AG09309 (cell line): ENCODE measurements at regions not wholly inside any gene's neighbourhood (a gene's known extent, or its start where the extent isn't known, plus 50 kb on each side); places are given as distances from the start of the nearest gene placed in this dataset.

ENCODE experiments used
- DNase-seq: peaks from one replicate; pipeline ENCODE4 v3.0.0-alpha.2; 2010; ENCODE audit warnings: low read depth
- H3K4me3 ChIP-seq: 2 replicates; pipeline ENCODE4 v1.5.1; 2011; ENCODE audit warnings: mild to moderate bottlenecking, low read depth, low read length, moderate library complexity; ENCODE audit not compliant: control insufficient read depth
- CTCF ChIP-seq: IDR thresholded peaks from 2 replicates; pipeline ENCODE4 v1.5.1; 2011; ENCODE audit warnings: mild to moderate bottlenecking, low read depth, low read length, inconsistent platforms; ENCODE audit not compliant: insufficient read depth, control insufficient read depth; ENCODE audit errors: missing control alignments

GRCh38 chr1:81006502-81006901, 794.2 kb upstream of the ADGRL2 start:
- TF ChIP-seq CTCF = no peak
- no peak for DNase-seq

GRCh38 chr1:81004011-81004410, 796.7 kb upstream of the ADGRL2 start:
- H3K4me3 ChIP-seq = no peak overlapping the region
- no peak for TF ChIP-seq CTCF
- no peak for DNase-seq

More at GRCh38 chr1:81006502-81006901, 794.2 kb upstream of the ADGRL2 start:
- H3K4me3 ChIP-seq = no peak overlapping the region

GRCh38 chr1:80994934-80995333, 805.8 kb upstream of the ADGRL2 start:
- no peak for DNase-seq
- H3K4me3 ChIP-seq = no peak overlapping the region
- no peak for TF ChIP-seq CTCF

GRCh38 chr1:80994038-80994437, 806.7 kb upstream of the ADGRL2 start:
- H3K4me3 ChIP-seq = no peak overlapping the region
- TF ChIP-seq CTCF = no peak
- DNase-seq = no peak

GRCh38 chr1:80993154-80993980, 807.4 kb upstream of the ADGRL2 start:
- no peak for TF ChIP-seq CTCF

GRCh38 chr1:80989455-80989854, 811.3 kb upstream of the ADGRL2 start:
- DNase-seq = no peak
- H3K4me3 ChIP-seq = no peak overlapping the region
- TF ChIP-seq CTCF = no peak

More at GRCh38 chr1:80993154-80993980, 807.4 kb upstream of the ADGRL2 start:
- DNase-seq = no peak
- no peak overlapping the region for H3K4me3 ChIP-seq
